GM20000 (cell line): ENCODE measurements at regions not wholly inside any gene's neighbourhood (a gene's known extent, or its start where the extent isn't known, plus 50 kb on each side); places are given as distances from the start of the nearest gene placed in this dataset.

Source experiments
- DNase-seq: peaks from one replicate; pipeline ENCODE4 v3.0.0; 2012; ENCODE audit warnings: low spot score
- TF ChIP-seq, protein P1 (sequence below): IDR thresholded peaks from 2 replicates; pipeline ENCODE4 v1.5.1; 2012; ENCODE audit warnings: mild to moderate bottlenecking, control low read depth; ENCODE audit errors: extremely low read depth, missing control alignments

DNA sequence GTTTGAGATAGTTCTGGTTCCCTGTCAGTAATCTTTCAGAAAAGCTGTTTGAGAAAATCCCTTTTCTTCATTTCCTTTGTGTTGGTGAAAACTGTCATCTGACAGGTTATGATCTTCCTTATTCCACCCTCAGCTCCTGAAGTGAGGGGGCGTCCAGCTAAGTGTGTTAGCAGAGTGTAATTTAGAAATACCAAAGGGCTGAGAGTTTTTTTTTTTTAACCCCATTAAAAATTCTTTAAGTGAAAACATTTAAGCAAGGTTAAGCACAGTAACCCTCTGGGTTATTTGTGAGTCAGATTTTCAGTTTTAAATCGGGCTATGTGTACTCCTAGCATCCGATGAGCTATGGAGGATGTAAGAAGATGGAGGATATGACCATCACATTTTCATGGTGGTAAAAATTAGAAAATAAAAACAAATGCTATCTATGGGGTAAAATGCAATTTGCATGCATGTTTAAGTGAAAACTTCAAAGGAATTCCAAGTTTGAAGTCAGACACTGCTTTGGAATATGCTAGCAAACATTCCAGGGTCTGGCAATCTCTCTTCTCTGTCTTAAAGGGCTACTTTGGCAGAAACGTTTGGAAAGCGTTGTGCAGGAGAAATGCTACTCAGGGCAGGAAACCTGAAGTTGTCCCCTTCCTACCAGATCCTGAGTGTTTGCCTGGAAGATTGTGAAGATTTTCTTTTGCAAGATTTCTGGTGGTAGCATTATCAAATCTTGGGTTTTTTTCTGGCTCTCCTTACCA is 197.0 kb upstream of the PRICKLE1 start:
- no peak for DNase-seq
- TF ChIP-seq, protein P1, sequence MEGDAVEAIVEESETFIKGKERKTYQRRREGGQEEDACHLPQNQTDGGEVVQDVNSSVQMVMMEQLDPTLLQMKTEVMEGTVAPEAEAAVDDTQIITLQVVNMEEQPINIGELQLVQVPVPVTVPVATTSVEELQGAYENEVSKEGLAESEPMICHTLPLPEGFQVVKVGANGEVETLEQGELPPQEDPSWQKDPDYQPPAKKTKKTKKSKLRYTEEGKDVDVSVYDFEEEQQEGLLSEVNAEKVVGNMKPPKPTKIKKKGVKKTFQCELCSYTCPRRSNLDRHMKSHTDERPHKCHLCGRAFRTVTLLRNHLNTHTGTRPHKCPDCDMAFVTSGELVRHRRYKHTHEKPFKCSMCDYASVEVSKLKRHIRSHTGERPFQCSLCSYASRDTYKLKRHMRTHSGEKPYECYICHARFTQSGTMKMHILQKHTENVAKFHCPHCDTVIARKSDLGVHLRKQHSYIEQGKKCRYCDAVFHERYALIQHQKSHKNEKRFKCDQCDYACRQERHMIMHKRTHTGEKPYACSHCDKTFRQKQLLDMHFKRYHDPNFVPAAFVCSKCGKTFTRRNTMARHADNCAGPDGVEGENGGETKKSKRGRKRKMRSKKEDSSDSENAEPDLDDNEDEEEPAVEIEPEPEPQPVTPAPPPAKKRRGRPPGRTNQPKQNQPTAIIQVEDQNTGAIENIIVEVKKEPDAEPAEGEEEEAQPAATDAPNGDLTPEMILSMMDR, result no peak

DNA sequence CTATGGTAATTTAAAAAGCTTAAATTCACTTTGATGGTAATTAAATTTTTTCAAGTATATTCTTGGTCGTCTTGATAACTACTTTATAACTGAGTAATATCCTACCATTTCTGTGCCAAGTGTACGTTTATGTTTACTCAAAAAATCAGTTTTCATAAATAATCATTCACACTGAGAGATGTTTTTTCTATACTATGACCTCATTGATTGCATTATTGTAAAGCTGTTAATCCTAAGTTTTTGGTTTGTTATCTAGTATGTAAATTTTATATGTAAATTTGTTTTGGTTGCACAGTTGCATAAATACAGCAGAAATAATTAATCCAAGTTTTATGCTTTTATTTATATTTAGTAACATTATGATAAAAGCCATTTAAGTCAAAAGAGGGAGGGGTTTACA is 196.4 kb upstream of the PRICKLE1 start:
- no peak for DNase-seq
- TF ChIP-seq, protein P1, result no peak

DNA sequence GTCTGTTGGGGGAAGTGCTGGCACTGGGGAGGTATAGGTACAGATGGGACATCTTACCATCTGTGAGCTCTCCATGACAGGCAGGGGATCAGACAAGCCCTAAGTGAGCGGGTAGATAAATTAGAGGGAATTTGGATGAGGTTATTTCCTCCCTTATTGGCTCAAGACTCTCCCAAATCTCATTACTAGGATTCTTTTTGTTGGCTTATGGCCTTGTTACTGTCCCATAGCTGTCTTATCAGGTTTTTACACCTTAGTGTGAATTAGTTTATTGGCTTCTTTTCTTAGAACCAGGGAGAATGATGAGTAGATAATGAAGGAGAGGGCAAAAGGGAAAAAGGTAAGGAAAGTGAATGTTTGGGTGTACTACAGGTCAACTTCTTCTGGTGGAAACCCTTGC is 191.1 kb upstream of the PRICKLE1 start:
- no peak for DNase-seq
- TF ChIP-seq, protein P1, result no peak

DNA sequence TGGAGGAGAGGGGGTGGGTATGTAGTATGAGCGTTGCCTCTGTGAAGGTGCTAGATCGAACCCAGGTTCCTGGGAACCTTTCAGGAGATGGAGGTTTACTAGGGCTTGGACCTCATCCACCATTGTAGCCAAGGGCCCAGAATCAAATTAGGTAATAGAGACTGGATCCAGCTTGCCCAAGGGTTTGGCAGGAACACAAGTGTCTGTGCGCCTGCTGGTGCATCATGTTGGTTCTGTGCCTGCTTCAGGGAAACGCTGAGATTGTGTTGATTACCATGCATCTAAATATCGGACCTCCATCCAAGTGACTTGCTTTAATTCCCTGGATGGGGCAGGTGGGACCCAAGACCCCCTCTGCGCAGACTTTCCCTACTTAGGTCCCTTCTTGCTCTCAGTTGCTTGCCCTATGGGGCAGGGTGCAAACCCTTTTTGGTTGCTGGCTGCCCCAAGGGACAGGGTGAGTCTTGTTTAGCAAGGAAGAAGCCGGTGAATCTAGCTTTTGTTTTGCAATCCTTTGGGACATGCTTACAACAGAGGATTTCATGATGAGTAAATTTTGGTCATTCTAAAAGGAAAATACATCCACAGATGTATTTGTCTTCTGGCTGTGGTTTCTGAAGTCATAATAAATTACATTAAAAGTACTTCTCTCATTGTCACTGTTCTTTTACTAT is 189.8 kb upstream of the PRICKLE1 start:
- TF ChIP-seq, protein P1, result no peak
- DNase-seq, result no peak

DNA sequence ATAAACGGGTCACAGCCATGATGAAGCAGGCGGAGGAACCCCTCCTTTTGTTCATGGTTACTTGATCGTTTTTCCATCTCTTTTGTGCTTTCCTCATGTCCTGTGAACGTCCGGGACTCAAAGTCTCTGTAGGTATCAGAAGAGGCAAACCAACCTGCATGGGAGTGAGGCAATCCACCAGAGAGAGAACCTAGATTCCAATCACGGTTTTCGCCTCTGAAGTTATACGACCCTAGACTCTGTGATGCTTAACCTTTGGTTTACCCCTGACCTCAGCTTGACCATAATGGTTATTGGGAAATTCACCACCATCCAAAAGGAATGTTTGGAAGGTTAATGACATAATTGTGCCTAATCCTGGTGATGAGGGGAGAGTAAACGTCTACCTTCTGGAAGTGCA is 186.8 kb upstream of the PRICKLE1 start:
- DNase-seq, result no peak
- TF ChIP-seq, protein P1, result no peak

DNA sequence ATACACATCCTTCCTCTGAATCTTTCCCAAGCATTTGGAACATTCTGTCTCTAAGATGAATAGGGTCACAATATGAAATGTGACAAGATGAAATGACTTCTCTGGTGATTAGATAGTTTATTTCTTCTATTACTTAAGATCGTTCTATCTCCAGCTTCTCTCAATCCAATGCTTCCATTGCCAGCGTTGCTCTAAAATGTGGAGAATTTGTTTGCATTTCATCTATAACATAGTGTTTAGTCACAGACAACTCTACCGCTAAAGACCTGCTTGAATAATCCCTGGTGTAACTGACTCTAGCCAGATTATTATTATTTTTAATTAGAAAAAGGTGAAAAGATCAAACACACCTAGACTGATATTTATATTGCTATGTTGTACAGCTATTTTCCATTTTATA is 184.7 kb upstream of the PRICKLE1 start:
- no peak for DNase-seq
- TF ChIP-seq, protein P1, result no peak

DNA sequence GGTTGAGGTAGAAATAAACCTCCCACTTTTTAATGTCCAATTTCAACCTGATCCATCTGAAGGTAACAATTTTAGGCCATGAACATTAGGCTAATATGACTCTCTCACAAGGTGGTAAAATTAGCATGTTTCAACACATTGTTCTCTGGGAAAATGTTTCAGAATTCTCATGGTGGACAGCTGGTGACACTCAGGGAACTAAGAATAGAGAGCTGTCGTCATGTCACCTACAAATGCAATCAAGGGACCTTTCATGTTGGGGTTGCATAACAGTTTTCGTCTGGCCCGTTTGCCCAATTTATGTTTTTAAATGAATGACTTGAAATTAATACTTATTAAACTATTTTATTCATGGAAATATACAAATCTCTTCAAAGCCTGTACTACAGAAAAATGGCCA is 180.7 kb upstream of the PRICKLE1 start:
- TF ChIP-seq, protein P1, result no peak
- no peak for DNase-seq
